ENCODE measurements at regions not wholly inside any gene's neighbourhood (a gene's known extent, or its start where the extent isn't known, plus 50 kb on each side); places are given as distances from the start of the nearest gene placed in this dataset.
"Not testable (repeated sequence)": the region's sequence is repeated elsewhere in the genome, so short reads cannot be mapped to it uniquely, and the experiment has no call there.

DNA sequence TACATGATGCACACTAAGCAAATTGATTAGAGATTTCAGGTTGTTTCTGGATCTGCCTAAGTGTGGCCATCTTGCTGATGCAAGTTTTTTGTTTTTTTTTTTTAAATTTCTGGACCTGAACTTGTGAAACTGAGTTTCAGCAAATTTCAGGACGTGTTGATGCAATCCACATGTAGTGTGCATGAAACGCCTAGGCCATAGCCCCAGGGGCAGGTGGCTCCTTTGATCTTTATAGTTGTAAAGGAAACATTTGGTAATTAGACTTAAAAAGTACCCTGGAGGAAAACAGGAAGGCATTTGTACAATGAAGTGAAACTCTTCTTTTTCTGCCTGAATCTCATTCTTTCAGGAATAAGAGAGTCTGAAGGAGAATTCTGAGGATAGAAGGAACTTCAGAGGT is 162.2 kb upstream of the LHX8 start:
- CTCF ChIA-PET, result no interaction called here
- Histone ChIP-seq H3K27me3 (ENCODE audit: insufficient read depth, low read length) (peaks cover 18% of the 10 kb centered on the region), H3K9me3 (ENCODE audit: control insufficient read depth in 1 of 2, insufficient read depth in 1 of 2, low read depth in 1 of 2, low read length in 2 of 2) (no peaks in the 10 kb centered on the region), H3K4me3 (replicated peaks in 1 of 2; ENCODE audit: low read depth in 1 of 2, low read length in 2 of 2) (no peak overlapping the region), H3K4me2 (ENCODE audit: low read length) (no peak overlapping the region), H3K79me2 (ENCODE audit: insufficient read depth, low read length) (no peaks in the 10 kb centered on the region), H3K27ac (ENCODE audit: low read depth, low read length) (no peak overlapping the region), H3K9ac (ENCODE audit: low read length) (no peak overlapping the region), H4K20me1 (ENCODE audit: insufficient read depth) (no peaks in the 10 kb centered on the region), H2AFZ (ENCODE audit: low read depth, low read length, poor library complexity, severe bottlenecking) (no peak overlapping the region), H3K4me1 (ENCODE audit: control insufficient read depth in 1 of 2, insufficient read depth in 2 of 2, low read length in 2 of 2) (no peaks in the 10 kb centered on the region), H3K36me3 (ENCODE audit: control insufficient read depth in 1 of 2, insufficient read depth in 2 of 2, low read length in 2 of 2) (no peaks in the 10 kb centered on the region), H3K9me2 (ENCODE audit: insufficient read depth) (no peaks in the 10 kb centered on the region)
- DNase-seq (ENCODE audit: low read depth, low spot score), result no peak
- no TSS peak for BruUV-seq (replicated peaks)
- TF ChIP-seq TCF7L2 (IDR thresholded peaks at IDR 0.05; ENCODE audit: borderline replicate concordance, extremely low read depth, insufficient read depth, insufficient read length) (peak; percentile 77), POLR2A (IDR thresholded peaks at IDR 0.05; ENCODE audit: borderline replicate concordance, extremely low read depth, insufficient read depth, insufficient read length) (no peak)
- ATAC-seq, result no peak
- POLR2A ChIA-PET, result no interaction called here
- intact Hi-C loops (cut with micrococcal nuclease), result no loop called here
- RAD21 ChIA-PET (ENCODE audit: low non-redundant PET in 1 of 2, low total read pairs in 2 of 2, uncharacterized antibody in 2 of 2, unreplicated experiment in 2 of 2), result no interaction called here

DNA sequence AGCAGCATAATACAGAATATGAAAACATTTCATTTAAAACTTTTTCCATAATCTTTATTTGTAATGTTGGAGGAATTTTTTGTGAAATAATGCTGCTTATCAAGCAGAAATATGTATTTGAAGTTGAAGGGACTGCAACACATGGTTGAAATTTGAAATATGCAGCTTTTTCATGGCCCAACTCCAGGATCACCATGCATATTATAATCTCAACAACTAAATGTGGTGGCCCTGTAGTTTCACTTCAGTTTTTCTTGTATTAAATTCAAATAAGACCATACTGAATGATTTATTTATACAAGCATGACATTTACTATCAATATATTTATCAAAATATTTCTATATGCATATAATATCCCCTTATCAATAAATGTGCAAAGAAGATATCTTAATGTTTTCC is 157.7 kb upstream of the LHX8 start:
- Histone ChIP-seq H3K9me3 (ENCODE audit: control insufficient read depth in 1 of 2, insufficient read depth in 1 of 2, low read depth in 1 of 2, low read length in 2 of 2) (no peaks in the 10 kb centered on the region), H3K36me3 (ENCODE audit: control insufficient read depth in 1 of 2, insufficient read depth in 2 of 2, low read length in 2 of 2) (no peaks in the 10 kb centered on the region), H3K4me2 (ENCODE audit: low read length) (no peak overlapping the region), H4K20me1 (ENCODE audit: insufficient read depth) (no peaks in the 10 kb centered on the region), H2AFZ (ENCODE audit: low read depth, low read length, poor library complexity, severe bottlenecking) (no peak overlapping the region), H3K27ac (ENCODE audit: low read depth, low read length) (no peak overlapping the region), H3K9ac (ENCODE audit: low read length) (no peak overlapping the region), H3K9me2 (ENCODE audit: insufficient read depth) (no peaks in the 10 kb centered on the region), H3K4me1 (ENCODE audit: control insufficient read depth in 1 of 2, insufficient read depth in 2 of 2, low read length in 2 of 2) (no peaks in the 10 kb centered on the region), H3K4me3 (replicated peaks in 1 of 2; ENCODE audit: low read depth in 1 of 2, low read length in 2 of 2) (no peak overlapping the region), H3K79me2 (ENCODE audit: insufficient read depth, low read length) (no peaks in the 10 kb centered on the region), H3K27me3 (ENCODE audit: insufficient read depth, low read length) (peaks cover 25% of the 10 kb centered on the region; the same call in 1 of the 2 replicates)
- ATAC-seq, result no peak
- DNase-seq (ENCODE audit: low read depth, low spot score), result no peak
- no peak for TF ChIP-seq TCF7L2 (IDR thresholded peaks at IDR 0.05; ENCODE audit: borderline replicate concordance, extremely low read depth, insufficient read depth, insufficient read length)
- TF ChIP-seq ELF1 (IDR thresholded peaks at IDR 0.05; ENCODE audit: borderline replicate concordance, low read depth), result no peak
- no peak for TF ChIP-seq SIN3A (IDR thresholded peaks at IDR 0.05; ENCODE audit: low read depth)
- no peak for TF ChIP-seq POLR2AphosphoS5 (IDR thresholded peaks at IDR 0.05; ENCODE audit: low read depth, low read length)
- TF ChIP-seq CBX3 (IDR thresholded peaks at IDR 0.05; ENCODE audit: low read depth), result no peak
- no peak for TF ChIP-seq YY1 (IDR thresholded peaks at IDR 0.05; ENCODE audit: extremely low read depth, insufficient replicate concordance, low read depth, low read length)
- no peak for TF ChIP-seq EZH2 (IDR thresholded peaks at IDR 0.05)
- ChIA-PET RAD21 (ENCODE audit: low non-redundant PET in 1 of 2, low total read pairs in 2 of 2, uncharacterized antibody in 2 of 2, unreplicated experiment in 2 of 2) (no interaction called here), POLR2A (no interaction called here), CTCF (no interaction called here)
- BruUV-seq (replicated peaks), result no TSS peak
- intact Hi-C loops (cut with micrococcal nuclease), result no loop called here

DNA sequence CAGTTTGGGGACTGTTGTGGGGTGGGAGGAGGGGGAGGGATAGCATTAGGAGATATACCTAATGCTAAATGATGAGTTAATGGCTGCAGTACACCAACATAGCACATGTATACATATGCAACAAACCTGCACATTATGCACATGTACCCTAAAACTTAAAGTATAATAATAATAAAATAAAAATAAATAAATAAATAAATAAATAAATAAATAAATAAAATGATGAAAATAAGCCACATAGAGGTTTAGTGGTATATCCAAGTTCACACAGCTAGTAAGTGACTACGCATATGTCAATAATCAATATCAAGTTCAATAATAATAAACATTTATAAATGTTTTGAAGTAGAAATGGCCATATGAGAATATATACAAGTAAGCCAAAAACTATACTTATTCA is 141.7 kb upstream of the LHX8 start:
- H3K9me3 ChIP-seq (ENCODE audit: control insufficient read depth in 1 of 2, insufficient read depth in 1 of 2, low read depth in 1 of 2, low read length in 2 of 2); H3K9ac ChIP-seq (ENCODE audit: low read length); H3K4me2 ChIP-seq (ENCODE audit: low read length); H3K4me1 ChIP-seq (ENCODE audit: control insufficient read depth in 1 of 2, insufficient read depth in 2 of 2, low read length in 2 of 2); H3K9me2 ChIP-seq (ENCODE audit: insufficient read depth); CTCF ChIA-PET; ATAC-seq; H3K36me3 ChIP-seq (ENCODE audit: control insufficient read depth in 1 of 2, insufficient read depth in 2 of 2, low read length in 2 of 2); H3K4me3 ChIP-seq (replicated peaks in 1 of 2; ENCODE audit: low read depth in 1 of 2, low read length in 2 of 2); BruUV-seq (replicated peaks); DNase-seq (ENCODE audit: low read depth, low spot score); H4K20me1 ChIP-seq (ENCODE audit: insufficient read depth); H3K27me3 ChIP-seq (ENCODE audit: insufficient read depth, low read length); H3K27ac ChIP-seq (ENCODE audit: low read depth, low read length); intact Hi-C loops (cut with micrococcal nuclease); RAD21 ChIA-PET (ENCODE audit: low non-redundant PET in 1 of 2, low total read pairs in 2 of 2, uncharacterized antibody in 2 of 2, unreplicated experiment in 2 of 2); H3K79me2 ChIP-seq (ENCODE audit: insufficient read depth, low read length); H2AFZ ChIP-seq (ENCODE audit: low read depth, low read length, poor library complexity, severe bottlenecking); POLR2A ChIA-PET: not testable (repeated sequence)

Measured in HCT116 (cell line).